ENCODE measurements at regions not wholly inside any gene's neighbourhood (a gene's known extent, or its start where the extent isn't known, plus 50 kb on each side); places are given as distances from the start of the nearest gene placed in this dataset.
"Not testable (repeated sequence)": the region's sequence is repeated elsewhere in the genome, so short reads cannot be mapped to it uniquely, and the experiment has no call there.

DNA sequence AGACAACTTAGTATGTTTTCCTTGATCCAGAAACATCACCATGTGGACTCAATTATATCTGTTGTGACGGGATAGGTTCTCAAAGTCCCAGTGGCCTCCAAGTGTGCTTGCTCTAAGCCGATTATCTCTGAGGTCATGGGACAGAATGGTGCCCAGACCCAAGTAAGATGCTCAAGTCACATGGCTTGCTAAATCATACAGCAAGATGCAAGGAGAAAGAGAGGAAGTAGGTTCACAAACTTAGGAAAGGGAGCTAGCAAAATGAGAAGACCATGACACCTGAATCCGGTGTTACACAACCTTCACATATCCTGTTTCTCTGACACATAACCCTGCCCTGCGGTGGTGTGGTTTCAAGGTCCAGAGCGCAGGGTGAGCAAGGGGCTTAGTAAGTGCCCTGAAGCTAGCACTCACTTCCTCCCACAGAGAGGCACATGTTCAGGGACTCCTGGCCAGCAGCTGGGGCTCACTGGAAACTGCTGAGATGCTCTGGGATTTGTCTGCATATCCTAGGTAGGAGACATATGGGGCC lies 590.9 kb upstream of the ANKRD30A start:
- DNase-seq = peak; percentile 0

DNA sequence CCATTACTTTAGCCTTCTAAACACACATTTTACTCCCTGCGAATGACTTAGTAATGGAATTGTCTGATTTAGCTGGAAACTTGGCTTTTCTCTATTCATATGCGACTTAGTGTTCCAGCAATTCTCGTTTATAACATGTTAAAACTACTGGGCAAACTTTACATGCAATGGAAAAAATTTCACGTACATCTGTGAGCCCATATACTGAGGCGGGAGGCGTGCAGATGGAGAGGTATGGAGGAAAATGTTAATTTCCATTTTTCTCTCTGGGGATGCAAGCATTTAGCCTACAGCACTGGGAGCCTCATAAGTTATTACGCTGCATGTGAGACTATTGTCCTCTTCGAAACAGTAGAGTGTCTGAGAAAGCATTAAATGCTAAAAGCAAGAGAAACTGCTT lies 591.5 kb upstream of the ANKRD30A start:
- DNase-seq = no peak

- no peak for DNase-seq
Measured at GRCh38 chr10:36533316-36533715, 592.1 kb upstream of the ANKRD30A start.

GRCh38 chr10:36531621-36532020 lies 593.8 kb upstream of the ANKRD30A start:
- DNase-seq = no peak

DNA sequence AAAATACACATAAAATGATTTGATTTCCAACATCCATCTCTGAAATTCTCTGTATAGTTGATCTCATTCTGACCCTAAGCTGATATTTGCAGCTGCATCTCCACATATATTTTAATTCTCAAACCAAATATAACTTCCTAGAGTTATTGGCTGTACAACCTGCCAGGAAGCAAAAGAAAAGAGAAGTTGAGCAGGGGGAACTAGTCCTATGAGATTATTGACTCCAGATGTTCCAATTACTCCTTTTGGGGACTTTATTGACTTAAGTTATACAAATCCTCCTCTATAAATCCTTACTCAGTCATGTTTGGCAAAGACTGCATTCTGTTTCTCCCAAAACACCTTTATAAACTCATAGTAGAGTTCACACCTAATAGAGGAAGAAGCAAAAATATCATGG lies 599.4 kb upstream of the ANKRD30A start:
- no peak for DNase-seq

DNA sequence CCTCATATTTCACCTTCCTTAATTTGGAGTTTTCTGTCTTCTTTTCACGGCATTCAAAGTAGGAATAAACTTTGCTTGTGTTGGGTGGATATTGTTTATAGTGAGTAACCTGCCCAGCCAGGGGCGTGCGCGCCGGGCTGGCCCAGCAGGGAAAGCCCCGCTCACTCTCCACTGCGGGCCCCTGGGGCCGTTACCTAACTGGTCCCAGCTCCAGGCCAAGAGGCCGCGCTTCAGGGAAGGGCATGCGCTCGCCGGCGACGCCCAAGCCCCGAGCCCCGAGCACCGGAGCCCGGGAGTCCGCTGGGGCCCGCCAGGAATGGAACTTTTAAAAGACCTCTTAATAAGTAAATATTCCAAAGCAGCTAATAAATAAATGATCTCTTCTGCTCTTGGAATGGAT lies 601.3 kb upstream of the ANKRD30A start:
- DNase-seq = not testable (repeated sequence)

GRCh38 chr10:36519909-36520308 lies 605.5 kb upstream of the ANKRD30A start:
- no peak for DNase-seq

DNA sequence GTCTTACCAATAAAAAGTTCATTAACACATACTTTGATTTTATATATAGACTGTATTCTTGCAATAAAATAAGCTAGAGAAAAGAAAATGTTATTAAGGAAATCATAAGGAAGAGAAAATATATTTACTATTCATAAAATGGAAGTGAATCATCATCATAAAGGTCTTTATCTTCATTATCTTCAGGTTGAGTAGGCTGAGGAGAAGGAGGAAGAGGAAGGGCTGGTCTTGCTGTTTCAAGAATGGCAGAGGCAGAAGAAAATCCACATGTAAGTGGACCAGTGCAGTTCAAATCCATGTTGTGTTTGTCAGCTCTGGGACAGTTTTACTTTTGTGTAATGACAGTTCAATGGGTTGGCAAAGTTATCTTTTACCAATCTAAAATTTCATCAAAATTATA lies 609.1 kb upstream of the ANKRD30A start:
- no peak for DNase-seq

- DNase-seq = no peak
Measured at GRCh38 chr10:36515319-36515718, 610.1 kb upstream of the ANKRD30A start.

DNA sequence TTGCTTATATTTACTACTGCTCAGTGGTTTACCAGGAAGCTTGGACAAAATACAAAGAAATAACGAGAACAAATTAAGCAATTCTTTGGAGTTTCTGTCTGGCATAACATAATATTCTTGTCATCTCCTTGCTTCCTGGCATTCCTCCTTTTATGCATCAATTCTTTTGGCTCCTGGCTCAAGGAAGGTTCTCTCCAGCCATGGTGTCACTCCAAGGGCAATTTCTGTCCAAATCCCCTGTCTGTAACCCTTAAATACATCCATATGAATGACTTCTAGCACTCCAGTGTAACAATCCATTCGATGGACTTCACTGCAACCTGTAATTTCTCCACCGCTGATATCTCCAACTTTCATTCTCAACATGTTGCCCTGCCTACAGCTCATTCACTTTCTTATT lies 617.7 kb upstream of the ANKRD30A start:
- DNase-seq = no peak

- DNase-seq = no peak
Measured at GRCh38 chr10:36506697-36507496, 618.5 kb upstream of the ANKRD30A start.

GRCh38 chr10:36506261-36506660 lies 619.1 kb upstream of the ANKRD30A start:
- no peak for DNase-seq

GRCh38 chr10:36504758-36505157 lies 620.6 kb upstream of the ANKRD30A start:
- no peak for DNase-seq

GRCh38 chr10:36500266-36500665 lies 625.1 kb upstream of the ANKRD30A start:
- DNase-seq = no peak

DNA sequence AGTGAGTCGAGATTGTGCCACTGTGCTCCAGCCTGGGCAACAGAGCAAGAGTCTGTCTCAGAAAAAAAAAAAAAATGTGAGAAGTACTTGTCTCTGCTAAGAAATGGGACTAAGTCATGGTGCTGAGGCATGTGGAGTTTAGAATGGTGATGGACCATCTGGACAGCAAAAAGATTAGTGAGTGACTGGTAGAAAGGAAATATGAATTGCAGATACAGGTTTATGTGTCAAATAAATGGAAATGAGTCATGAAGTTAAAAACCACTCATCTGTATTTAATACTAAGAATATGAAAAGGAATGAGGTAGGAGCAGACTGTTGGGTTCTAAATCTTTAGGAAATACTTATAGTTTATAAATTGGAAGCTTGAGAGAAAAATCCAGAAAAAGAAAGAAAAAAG lies 625.7 kb upstream of the ANKRD30A start:
- DNase-seq = no peak

GRCh38 chr10:36496758-36497157 lies 628.6 kb upstream of the ANKRD30A start:
- DNase-seq = no peak

- DNase-seq = no peak
Measured at GRCh38 chr10:36494371-36494770, 631.0 kb upstream of the ANKRD30A start.

- DNase-seq = no peak
Measured at GRCh38 chr10:36493516-36493880, 631.9 kb upstream of the ANKRD30A start.

DNA sequence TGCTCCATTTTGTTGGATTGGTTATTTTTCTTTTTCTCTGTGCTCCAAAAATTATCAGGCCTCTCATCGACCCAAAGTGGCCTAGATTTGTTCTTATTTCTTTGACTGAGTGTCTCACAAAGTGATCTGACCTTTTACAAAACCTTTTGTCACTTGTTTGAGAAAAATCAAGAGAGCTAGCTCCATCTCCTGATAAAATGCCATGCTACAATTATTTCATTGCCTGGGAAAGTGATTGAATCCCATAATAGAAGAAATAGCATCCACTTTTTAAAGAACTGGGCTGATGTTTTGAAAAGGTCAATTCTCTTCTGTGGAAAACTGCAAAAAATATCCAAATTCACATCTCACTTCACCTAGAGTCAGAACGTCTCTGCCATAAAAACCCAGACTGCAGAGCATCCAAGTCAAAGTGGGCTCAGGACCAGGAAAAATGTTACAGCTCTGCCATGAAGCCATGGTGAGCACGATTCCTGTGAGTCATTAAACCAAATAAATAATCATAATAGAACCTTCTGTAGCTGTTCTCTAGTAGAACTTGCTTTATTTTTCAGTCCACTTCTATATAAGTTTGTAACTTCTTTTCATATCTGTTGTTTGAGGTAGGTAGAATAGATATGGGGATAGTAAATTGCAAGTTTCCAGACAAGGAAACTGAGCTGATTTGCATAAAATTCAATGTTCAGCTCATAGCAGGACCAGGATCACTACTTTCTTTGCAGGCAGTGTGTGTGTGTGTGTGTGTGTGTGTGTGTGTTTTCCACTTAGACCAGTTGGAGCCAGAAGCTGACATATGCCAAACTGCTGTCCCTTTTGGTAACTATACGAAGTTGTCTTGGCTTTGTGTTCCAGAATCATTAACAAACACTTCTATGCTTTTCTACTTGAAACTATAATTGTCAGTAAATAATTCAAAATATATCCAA lies 632.5 kb upstream of the ANKRD30A start:
- DNase-seq = no peak

- no peak for DNase-seq
Measured at GRCh38 chr10:36491926-36492325, 633.5 kb upstream of the ANKRD30A start.

DNA sequence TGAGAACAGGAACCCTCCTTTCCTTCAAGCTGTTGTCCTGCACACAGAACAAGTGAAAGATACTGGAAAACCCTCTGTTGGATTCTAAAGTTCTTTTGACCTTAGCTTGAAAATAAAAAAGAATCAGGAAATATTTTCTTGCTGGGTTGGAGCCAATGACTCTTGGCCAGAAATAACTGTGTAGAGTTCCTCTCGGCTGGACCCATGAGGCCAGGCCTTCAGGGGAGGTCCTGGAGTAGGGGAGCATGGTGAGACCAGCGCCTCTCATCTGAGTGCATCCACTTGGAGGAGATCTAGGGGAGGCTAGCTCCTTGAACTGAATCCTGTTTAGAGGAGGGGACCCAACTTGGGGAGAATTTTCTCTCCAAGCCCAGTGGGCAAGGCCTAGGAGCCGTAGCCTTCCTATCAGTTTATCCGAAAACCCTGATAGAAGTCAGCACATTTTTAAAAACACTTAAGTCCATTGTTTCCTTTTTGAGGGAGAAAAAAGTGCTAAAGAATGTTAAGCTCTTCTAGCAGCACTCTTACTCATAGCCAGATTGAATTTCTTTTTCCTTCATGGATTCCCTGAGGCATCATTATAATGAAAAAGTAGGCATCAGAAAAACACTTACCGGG lies 635.7 kb upstream of the ANKRD30A start:
- no peak for DNase-seq

DNA sequence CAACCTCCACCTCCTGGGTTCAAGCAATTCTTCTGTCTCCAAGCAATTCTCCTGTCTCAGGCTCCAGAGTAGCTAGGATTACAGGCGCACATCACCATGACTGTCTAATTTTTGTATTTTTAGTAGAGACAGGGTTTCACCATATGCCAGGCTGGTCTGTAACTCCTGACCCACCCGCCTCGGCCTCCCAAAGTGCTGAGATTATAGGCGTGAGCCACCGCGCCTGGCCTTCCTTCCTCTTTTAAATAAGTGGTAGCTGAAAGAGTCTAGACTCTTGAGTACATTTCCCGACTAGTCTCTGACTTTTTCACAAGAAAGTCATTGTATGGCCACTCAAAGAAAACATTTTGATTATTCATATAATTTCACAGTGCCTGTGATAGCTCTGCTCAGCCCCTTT lies 636.2 kb upstream of the ANKRD30A start:
- DNase-seq = no peak

DNA sequence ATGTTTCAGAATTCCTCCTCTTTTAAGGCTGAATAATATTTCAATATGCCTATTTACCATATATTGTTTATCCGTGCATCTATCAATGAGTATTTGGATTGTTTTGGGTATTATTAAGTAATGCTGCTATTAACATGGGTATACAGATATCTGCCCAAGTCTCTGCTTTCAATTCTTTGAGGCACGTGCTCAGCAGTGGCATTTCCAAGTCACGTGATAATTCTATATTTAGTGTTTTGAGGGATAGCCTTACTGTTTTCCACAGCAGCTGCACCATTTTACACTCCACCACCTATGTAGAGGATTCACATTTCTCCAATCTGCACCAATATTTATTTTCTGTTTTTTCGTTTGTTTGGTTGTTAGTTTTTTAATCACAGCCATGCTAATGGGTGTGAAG lies 636.8 kb upstream of the ANKRD30A start:
- DNase-seq = no peak
